ENCODE measurements at regions not wholly inside any gene's neighbourhood (a gene's known extent, or its start where the extent isn't known, plus 50 kb on each side); places are given as distances from the start of the nearest gene placed in this dataset.

DNA sequence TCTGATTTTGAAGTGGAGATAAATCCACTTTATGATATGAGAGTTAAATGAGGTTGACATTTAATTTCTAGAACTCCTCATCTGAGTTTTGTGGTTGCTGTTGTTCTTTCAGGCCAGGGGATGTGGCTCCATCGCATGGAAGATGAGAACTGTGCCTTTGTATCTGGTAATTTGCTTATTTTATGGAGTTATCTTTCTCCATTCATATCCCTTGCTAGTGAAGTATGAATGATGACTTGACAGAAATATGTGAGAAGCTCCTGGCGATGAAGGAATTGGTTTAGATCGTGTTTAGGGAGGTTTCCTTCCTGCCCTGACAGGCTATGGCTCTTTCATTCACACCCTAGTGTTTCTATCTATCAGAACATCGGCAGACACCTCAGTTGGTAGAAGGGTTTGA is 393.7 kb downstream of the ETS1 start:
- no peak for ATAC-seq (ENCODE audit: low read depth)
- Histone ChIP-seq H3K9ac (ENCODE audit: low read length) (no peak overlapping the region), H4K20me1 (ENCODE audit: control insufficient read depth, insufficient read depth, low read length, poor library complexity, severe bottlenecking) (no peaks in the 10 kb centered on the region), H3K27me3 (replicated peaks in 1 of 4; ENCODE audit: control extremely low read depth in 1 of 4, control insufficient read depth in 3 of 4, insufficient read depth in 4 of 4, low read length in 3 of 4) (no peaks in the 10 kb centered on the region), H3K79me2 (ENCODE audit: control insufficient read depth, insufficient read depth, low read length) (no peaks in the 10 kb centered on the region), H3K36me3 (replicated peaks in 1 of 2; ENCODE audit: control extremely low read depth in 1 of 2, control insufficient read depth in 1 of 2, extremely low read depth in 1 of 2, insufficient read depth in 2 of 2, low read length in 1 of 2) (no peaks in the 10 kb centered on the region), H3K4me1 (ENCODE audit: control insufficient read depth in 2 of 2, insufficient read depth in 2 of 2, low read length in 2 of 2) (peaks cover 11 to 12% of the 10 kb centered on the region in 2 donors), H3K4me2 (replicated peaks; ENCODE audit: low read depth, low read length, poor library complexity, severe bottlenecking) (no peak overlapping the region), H2AFZ (ENCODE audit: insufficient read depth, low read depth, low read length, poor library complexity, severe bottlenecking) (no peak overlapping the region), H3K9me3 (ENCODE audit: control extremely low read depth in 1 of 3, control insufficient read depth in 2 of 3, insufficient read depth in 1 of 3, low read length in 2 of 3) (no peaks in the 10 kb centered on the region), H3K27ac (ENCODE audit: low read length in 2 of 2) (no peak overlapping the region), H3K4me3 (ENCODE audit: control extremely low read depth in 1 of 5, extremely low read depth in 1 of 5, insufficient read depth in 1 of 5, low read depth in 2 of 5, low read length in 4 of 5) (no peak overlapping the region)
- Mint-ChIP-seq H3K27ac (no peak overlapping the region), H3K9me3 (ENCODE audit: insufficient read depth) (no peaks in the 10 kb centered on the region), H3K27me3 (no peaks in the 10 kb centered on the region), H3K4me3 (no peak overlapping the region), H3K4me1 (peaks cover 17% of the 10 kb centered on the region)
- TF ChIP-seq EZH2 (IDR thresholded peaks at IDR 0.05; ENCODE audit: borderline replicate concordance, insufficient read depth, low read depth, low read length, poor library complexity, severe bottlenecking), result no peak
- WGBS (ENCODE audit: insufficient coverage), result no CpG with 5 or more reads among the region's 4 CpGs
- ChIA-PET POLR2A (no interaction called here), CTCF (interaction anchor here (0.7 to 2.6 kb wide), 2 partner anchors 372 to 564 kb away, joined by 3 to 8 read pairs; no protein-coding TSS in a partner anchor)
- DNase-seq, result no peak
- intact Hi-C loops (cut with micrococcal nuclease), result loop anchor here (5.0 to 10.0 kb wide), 2 partner anchors 34 to 91 kb away; no protein-coding TSS in a partner anchor

DNA sequence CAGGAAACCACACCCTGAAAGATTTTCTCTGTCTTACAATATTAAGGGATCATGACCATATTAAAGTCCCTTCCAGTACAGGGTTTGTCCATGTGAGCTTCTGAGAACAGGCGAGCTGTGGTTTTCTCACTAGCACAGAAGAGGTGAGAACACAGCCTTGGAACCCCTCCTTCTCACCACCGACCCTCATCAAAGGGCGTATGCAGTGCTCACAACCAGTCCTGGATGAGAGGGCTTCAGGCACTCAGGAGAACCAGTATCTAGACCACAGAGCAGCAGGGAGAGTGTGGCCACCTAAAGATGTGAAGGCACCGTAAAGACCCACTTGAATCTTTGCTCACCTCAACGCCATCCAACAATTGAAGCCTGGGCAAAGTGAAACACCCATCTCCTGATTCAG is 397.0 kb downstream of the ETS1 start:
- Histone ChIP-seq H3K9me3 (ENCODE audit: control extremely low read depth in 1 of 3, control insufficient read depth in 2 of 3, insufficient read depth in 1 of 3, low read length in 2 of 3) (peaks cover 0 to 2% (median 0%) of the 10 kb centered on the region in 3 donors), H3K36me3 (replicated peaks in 1 of 2; ENCODE audit: control extremely low read depth in 1 of 2, control insufficient read depth in 1 of 2, extremely low read depth in 1 of 2, insufficient read depth in 2 of 2, low read length in 1 of 2) (no peaks in the 10 kb centered on the region), H3K27me3 (replicated peaks in 1 of 4; ENCODE audit: control extremely low read depth in 1 of 4, control insufficient read depth in 3 of 4, insufficient read depth in 4 of 4, low read length in 3 of 4) (no peaks in the 10 kb centered on the region), H3K9ac (ENCODE audit: low read length) (no peak overlapping the region), H2AFZ (ENCODE audit: insufficient read depth, low read depth, low read length, poor library complexity, severe bottlenecking) (no peak overlapping the region), H3K4me2 (replicated peaks; ENCODE audit: low read depth, low read length, poor library complexity, severe bottlenecking) (no peak overlapping the region), H3K27ac (ENCODE audit: low read length in 2 of 2) (no peak overlapping the region), H4K20me1 (ENCODE audit: control insufficient read depth, insufficient read depth, low read length, poor library complexity, severe bottlenecking) (no peaks in the 10 kb centered on the region), H3K4me1 (ENCODE audit: control insufficient read depth in 2 of 2, insufficient read depth in 2 of 2, low read length in 2 of 2) (peaks cover 10% of the 10 kb centered on the region in 2 donors), H3K4me3 (ENCODE audit: control extremely low read depth in 1 of 5, extremely low read depth in 1 of 5, insufficient read depth in 1 of 5, low read depth in 2 of 5, low read length in 4 of 5) (no peak overlapping the region), H3K79me2 (ENCODE audit: control insufficient read depth, insufficient read depth, low read length) (no peaks in the 10 kb centered on the region)
- Mint-ChIP-seq H3K4me3 (no peak overlapping the region), H3K27ac (no peak overlapping the region), H3K4me1 (peaks cover 9% of the 10 kb centered on the region), H3K9me3 (ENCODE audit: insufficient read depth) (no peaks in the 10 kb centered on the region), H3K27me3 (no peaks in the 10 kb centered on the region)
- intact Hi-C loops (cut with micrococcal nuclease), result loop anchor here (5.0 to 10.0 kb wide), 2 partner anchors 37 to 94 kb away; no protein-coding TSS in a partner anchor
- ChIA-PET CTCF (interaction anchor here (2.9 kb wide), 1 partner anchor 442 kb away, joined by 8 read pairs; no protein-coding TSS in a partner anchor), POLR2A (no interaction called here)
- ATAC-seq (ENCODE audit: low read depth), result no peak
- 98% methylated on average over 5 of the region's 5 CpGs for WGBS (ENCODE audit: insufficient coverage)
- TF ChIP-seq, protein P1, sequence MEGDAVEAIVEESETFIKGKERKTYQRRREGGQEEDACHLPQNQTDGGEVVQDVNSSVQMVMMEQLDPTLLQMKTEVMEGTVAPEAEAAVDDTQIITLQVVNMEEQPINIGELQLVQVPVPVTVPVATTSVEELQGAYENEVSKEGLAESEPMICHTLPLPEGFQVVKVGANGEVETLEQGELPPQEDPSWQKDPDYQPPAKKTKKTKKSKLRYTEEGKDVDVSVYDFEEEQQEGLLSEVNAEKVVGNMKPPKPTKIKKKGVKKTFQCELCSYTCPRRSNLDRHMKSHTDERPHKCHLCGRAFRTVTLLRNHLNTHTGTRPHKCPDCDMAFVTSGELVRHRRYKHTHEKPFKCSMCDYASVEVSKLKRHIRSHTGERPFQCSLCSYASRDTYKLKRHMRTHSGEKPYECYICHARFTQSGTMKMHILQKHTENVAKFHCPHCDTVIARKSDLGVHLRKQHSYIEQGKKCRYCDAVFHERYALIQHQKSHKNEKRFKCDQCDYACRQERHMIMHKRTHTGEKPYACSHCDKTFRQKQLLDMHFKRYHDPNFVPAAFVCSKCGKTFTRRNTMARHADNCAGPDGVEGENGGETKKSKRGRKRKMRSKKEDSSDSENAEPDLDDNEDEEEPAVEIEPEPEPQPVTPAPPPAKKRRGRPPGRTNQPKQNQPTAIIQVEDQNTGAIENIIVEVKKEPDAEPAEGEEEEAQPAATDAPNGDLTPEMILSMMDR (IDR thresholded peaks at IDR 0.05), result no peak
- no peak for TF ChIP-seq EZH2 (IDR thresholded peaks at IDR 0.05; ENCODE audit: borderline replicate concordance, insufficient read depth, low read depth, low read length, poor library complexity, severe bottlenecking)
- no peak for DNase-seq

All from B cell (primary cell).